ENCODE measurements at regions not wholly inside any gene's neighbourhood (a gene's known extent, or its start where the extent isn't known, plus 50 kb on each side); places are given as distances from the start of the nearest gene placed in this dataset.
"Not testable (repeated sequence)": the region's sequence is repeated elsewhere in the genome, so short reads cannot be mapped to it uniquely, and the experiment has no call there.

DNA sequence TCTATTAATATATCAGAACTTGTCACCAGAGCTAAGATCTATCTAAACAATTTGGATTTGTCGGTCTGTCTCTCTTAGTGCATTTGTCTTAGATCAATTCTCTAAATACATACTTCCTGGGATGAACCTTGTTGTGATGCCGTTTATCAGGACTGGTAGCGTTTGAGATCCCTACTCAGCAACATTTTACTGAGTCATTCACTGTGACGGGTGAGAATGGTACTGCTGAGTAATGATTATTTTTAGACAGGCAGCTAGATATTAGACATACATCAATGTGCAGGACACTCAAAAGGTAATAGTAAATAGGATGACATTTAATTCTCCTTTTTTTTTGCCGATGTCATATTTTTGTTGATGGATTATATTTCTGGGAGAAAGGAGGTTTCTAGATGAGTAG, 209.0 kb downstream of the CSNK1G3 start:
- no peak for DNase-seq

DNA sequence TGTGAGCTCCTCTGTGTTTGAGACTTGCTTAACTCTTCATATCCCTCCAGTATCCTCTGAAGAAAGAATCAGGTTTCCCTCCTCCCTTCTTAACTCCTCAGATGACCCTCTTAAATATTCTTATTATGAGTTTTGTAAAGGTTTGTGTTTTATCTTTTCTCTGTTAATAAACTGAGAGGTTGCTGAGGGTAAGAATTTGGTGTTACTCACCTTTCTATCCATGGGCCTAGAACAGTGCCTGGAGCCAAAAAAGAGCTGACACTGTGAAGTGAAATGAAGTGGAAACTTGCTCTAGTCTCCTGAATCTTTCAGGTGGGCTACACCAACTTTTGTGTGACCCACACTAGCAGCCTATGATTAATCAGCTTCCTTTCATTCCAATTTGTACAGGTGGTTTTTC, 208.4 kb downstream of the CSNK1G3 start:
- no peak for DNase-seq

- DNase-seq: no peak
Measured at GRCh38 chr5:123719004-123719403, 207.0 kb downstream of the CSNK1G3 start.

DNA sequence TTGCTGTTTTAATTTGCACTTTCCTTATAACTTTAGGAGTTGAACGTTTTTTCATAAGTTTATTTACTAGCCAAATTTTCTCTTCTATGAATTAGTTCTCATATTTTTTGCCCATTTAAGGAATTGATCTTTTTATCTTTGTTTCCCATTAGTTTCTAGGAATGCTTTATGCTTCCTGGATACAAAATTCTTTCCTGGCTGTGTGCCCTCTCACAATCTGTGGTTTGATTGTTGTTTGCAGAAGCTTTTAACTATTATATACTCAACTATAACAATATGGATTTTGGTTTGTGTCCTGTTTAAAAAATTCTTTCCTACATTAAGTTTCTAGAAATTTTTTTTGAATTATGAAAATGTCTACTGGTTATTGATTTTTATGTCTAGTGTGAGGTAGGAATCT, 206.3 kb downstream of the CSNK1G3 start:
- DNase-seq: no peak

DNA sequence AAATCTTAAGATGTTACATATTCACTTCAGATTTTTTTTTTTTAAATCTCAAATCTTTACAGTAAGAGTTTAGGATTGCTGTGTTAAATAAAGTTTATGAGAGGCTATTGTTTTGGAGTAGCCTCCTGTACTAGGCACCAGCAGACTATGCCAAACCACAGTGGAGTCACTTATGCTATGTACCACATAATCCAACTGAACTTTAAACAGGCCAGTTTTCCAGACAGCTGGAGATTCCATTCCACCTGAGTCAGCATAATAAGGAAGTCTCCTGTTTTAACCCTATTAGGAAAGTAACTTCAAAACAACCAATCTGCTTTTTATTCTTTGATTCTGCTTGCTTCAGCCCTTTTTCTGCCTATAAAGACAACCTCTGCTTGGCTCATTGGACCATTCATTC, 205.2 kb downstream of the CSNK1G3 start:
- no peak for DNase-seq

DNA sequence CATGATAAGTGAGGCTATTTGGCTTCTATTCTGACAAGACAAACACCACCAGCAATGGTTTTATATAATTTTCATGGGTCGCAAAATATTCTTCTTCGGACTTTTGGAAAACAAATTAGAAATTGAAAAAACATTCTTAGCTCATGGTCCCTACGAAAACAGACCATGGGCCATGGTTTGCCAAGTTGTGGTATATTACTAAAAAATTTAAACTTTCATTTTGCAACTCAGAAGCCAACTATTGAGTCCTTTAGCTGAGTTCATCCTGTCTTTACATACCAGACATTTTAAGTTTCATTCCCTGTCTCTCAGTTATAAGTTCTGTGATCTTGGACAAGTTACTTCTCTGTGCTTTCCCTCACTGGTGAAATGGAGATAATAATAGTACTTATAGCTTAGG, 198.1 kb downstream of the CSNK1G3 start:
- no peak for DNase-seq

DNA sequence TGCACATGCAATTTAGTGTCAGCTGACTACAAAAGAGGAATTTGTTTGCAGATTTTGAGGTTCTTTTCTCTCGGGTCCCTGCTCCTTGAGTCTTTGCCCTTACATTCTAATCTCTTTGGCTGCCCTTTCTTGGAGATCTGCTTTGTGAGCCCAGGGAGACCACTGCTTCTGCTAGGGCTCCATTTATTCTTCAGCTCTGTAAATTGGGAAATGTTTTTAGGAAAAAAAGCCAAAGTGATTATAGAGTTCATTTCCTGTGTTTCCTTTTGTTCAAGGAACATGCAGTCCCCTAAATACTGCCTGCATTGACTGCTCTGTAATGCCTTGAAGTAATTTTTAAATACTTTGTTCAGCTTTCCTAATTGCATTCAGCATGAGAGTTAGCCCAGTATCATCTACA, 197.4 kb downstream of the CSNK1G3 start:
- DNase-seq: no peak

GRCh38 chr5:123708074-123708806, 196.3 kb downstream of the CSNK1G3 start:
- no peak for DNase-seq

- DNase-seq: no peak
Measured at GRCh38 chr5:123706531-123706930, 194.6 kb downstream of the CSNK1G3 start.

DNA sequence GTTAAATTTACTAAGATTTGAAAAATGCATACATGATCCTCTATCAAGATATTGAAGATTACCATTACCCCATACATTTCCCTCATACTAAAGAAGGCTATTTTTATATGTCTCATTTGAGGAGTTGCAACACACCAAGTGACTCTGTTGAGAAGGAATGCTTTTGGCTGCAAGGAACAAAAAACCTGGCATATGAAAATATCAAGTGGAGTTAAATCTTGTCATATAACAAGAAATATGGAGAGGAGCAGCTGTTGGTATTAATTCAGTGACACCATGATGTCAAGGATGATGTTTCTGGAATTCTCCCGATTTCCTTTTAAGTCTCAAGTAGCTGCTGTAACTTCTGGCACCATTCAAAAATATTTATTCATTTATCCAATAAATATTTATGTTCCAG, 193.8 kb downstream of the CSNK1G3 start:
- no peak for DNase-seq

DNA sequence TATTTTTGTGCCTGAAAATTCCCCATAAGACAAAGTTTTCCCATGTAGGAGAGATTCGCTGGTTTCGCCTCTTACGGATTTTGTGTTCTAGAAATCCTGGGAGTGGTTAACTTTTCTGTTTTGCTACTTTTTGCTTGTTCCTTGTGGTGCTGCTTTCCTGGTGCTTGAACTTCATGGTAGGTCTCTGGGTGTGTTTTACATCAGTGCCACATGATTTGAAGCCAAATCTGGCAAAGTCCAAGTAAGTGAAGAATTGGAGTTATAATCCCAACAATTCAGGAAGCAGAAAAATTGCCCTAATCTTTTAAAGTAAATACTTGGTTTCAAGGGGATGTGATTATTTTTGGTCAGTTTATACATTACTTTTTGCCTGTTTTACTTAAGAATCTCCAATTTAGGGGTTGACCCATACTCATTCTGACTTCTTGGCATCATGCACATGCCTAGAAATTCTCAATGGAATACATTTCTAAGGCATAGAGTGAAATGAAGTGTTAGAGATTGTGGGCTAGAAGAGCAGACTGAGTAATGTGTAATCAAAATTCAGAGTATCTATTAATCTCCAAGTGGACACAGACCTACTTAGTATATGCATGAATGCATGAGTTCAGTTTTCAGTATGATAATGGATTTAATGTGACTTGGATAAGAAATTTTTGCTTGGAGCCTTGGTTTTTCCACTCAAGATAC, 189.7 kb downstream of the CSNK1G3 start:
- no peak for DNase-seq

DNA sequence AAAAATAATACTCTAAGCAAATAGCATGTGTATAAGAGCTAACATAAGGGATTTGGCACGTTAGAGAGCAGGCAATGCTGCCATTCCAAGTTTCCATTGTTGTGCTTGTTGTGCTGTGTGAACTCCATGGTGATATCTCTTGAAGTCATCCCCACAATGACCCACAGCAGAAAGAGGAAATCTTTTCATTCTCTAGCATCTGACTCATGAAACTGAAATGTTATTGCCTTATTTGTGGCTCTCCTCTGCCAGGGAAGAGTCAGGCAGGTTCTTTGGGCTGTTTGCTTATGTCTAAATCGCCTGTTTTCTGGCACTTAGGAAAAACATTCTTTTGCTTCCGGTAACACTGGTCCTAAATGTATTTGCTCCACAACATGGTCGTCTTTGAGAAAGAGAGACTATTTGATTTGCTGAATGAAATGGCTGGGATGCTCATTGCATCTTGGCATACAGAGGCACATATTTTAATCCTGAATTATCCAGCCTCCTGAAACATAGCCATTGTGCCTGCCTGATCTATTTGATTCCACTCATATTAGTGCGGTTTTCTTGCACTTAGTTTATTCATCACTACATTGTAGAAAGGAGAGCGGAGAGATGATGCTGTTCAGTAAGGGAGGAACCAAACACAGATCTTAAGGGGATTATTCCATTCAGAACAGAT, 188.8 kb downstream of the CSNK1G3 start:
- DNase-seq: no peak

GRCh38 chr5:123699571-123699970, 187.6 kb downstream of the CSNK1G3 start:
- DNase-seq: no peak

DNA sequence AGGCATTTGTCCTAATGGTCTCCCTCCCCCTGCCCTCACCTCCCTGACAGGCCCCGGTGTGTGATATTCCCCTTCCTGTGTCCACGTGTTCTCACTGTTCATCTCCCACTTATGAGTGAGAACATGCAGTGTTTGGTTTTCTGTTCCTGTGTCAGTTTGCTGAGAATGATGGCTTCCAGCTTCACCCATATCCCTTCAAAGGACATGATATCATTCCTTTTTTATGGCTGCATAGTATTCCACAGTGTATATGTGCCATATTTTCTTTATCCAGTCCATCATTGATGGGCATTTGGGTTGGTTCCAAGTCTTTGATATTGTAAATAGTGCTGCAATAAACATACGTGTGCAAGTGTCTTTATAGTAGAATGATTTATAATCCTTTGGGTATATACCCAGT, 187.0 kb downstream of the CSNK1G3 start:
- DNase-seq: not testable (repeated sequence)

GRCh38 chr5:123696921-123697341, 185.0 kb downstream of the CSNK1G3 start:
- DNase-seq: no peak

- DNase-seq: no peak
Measured at GRCh38 chr5:123690821-123691220, 178.8 kb downstream of the CSNK1G3 start.

DNA sequence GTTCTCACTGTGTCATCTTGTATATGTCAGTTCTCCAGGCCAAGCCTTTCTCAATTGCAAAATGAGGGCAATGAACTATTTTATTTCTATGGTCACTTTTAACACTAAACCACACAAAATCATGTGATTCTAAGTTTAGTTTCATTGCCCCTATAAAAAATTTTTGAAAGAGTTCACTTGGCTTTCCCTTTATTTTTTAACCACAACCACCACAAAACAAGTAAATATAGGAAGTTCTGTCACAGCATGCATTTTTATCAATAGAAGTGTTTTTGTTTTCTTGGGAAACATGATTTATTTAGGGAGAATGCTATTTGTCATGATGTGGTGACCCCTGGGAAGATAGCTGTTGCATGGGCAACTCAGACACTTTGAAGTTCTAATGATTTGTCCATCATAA, 169.1 kb downstream of the CSNK1G3 start:
- no peak for DNase-seq

- DNase-seq: no peak
Measured at GRCh38 chr5:123673107-123673506, 161.1 kb downstream of the CSNK1G3 start.

DNA sequence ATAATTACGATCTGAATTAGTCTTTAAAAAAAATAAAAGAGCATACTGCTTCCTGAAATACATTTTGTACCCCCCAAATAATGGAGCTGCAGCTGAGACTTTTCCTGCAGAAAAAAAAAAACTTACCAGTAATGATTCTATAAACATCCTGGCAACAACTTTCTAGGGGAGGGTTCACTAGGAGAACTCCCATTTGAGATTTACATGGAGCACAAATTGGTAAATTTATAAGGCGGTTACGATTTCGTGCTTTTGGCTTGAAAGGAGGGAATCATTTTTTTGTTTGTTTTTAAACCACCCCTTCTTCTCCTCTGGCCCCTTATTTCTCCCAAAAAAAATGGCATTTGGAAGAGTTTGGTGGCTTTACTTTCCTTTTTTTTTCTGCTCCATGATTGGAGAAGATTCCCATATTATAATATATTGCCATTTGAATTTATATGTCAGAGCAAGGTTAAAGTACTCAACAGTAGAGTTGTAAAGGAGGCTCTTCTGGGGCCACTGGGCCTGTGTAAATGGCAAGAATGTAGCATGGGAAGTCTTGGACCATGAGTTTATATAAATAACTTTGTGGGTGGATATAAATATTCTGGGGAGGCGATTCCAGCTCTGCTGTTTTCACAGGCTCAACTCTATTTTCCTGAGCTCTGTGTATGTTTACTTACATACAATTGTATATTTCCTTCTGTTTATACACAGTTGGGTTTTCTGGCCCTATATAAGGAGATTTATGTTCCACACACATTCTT, 159.9 kb downstream of the CSNK1G3 start:
- no peak for DNase-seq

- peak; percentile 1 for DNase-seq
Measured at GRCh38 chr5:123671042-123671441, 159.1 kb downstream of the CSNK1G3 start.

Measured in central memory CD4-positive, alpha-beta T cell (primary cell).